ENCODE measurements at regions not wholly inside any gene's neighbourhood (a gene's known extent, or its start where the extent isn't known, plus 50 kb on each side); places are given as distances from the start of the nearest gene placed in this dataset.

DNA sequence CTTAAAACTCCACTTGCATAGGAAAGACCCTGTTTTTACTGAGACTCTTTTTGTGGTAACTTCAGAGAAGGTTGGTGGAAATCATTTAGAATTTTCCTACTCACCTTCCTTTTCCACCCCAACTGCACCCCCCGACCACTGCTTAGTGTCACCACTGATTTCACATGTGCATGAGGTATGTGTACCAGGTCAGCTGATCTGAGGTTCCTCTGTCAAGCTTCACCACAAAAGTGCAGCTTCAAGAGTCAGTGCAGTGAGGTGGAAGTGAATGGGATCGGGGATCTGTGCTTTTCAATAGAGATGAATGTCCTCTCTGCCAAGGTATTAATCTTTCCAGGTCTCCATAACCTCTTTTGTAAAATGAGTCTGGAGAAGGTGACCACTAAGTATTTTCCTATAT, 260.5 kb upstream of the WWC1 start:
- intact Hi-C loops (cut with micrococcal nuclease) = no loop called here

DNA sequence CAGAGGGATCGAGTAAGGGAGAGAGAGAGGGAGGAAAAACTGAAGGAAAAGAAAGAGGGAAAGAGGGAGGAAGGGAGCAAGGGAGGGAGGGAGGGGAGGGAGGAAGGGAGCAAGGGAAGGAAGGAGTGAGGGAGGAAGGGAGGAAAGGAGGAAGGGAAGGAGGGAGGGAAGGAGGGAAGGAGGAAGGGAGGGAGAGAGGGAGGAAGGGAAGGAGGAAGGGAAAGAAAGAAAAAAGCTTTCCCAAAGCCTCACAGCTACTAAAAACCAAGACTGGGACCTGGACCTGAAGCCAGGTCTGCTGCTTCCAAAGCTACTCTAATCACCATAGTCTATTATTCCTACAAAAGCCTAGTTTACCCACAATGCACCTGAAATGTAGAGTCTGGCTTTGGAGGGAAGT, 259.8 kb upstream of the WWC1 start:
- Histone ChIP-seq H3K4me1 (ENCODE audit: control insufficient read depth in 2 of 2, insufficient read depth in 2 of 2, low read length in 2 of 2) (no peaks in the 10 kb centered on the region), H3K27me3 (replicated peaks in 1 of 4; ENCODE audit: control extremely low read depth in 1 of 4, control insufficient read depth in 3 of 4, insufficient read depth in 4 of 4, low read length in 3 of 4) (no peaks in the 10 kb centered on the region), H3K36me3 (replicated peaks in 1 of 2; ENCODE audit: control extremely low read depth in 1 of 2, control insufficient read depth in 1 of 2, extremely low read depth in 1 of 2, insufficient read depth in 2 of 2, low read length in 1 of 2) (no peaks in the 10 kb centered on the region), H3K4me2 (replicated peaks; ENCODE audit: low read depth, low read length, poor library complexity, severe bottlenecking) (no peak overlapping the region), H2AFZ (ENCODE audit: insufficient read depth, low read depth, low read length, poor library complexity, severe bottlenecking) (no peak overlapping the region), H3K79me2 (ENCODE audit: control insufficient read depth, insufficient read depth, low read length) (no peaks in the 10 kb centered on the region), H3K27ac (ENCODE audit: low read length in 2 of 2) (no peak overlapping the region), H3K4me3 (ENCODE audit: control extremely low read depth in 1 of 5, extremely low read depth in 1 of 5, insufficient read depth in 1 of 5, low read depth in 2 of 5, low read length in 4 of 5) (no peak overlapping the region), H3K9me3 (ENCODE audit: control extremely low read depth in 1 of 3, control insufficient read depth in 2 of 3, insufficient read depth in 1 of 3, low read length in 2 of 3) (no peaks in the 10 kb centered on the region), H4K20me1 (ENCODE audit: control insufficient read depth, insufficient read depth, low read length, poor library complexity, severe bottlenecking) (no peaks in the 10 kb centered on the region), H3K9ac (ENCODE audit: low read length) (no peak overlapping the region)
- H3K4me1 Mint-ChIP-seq = no peaks in the 10 kb centered on the region
- TF ChIP-seq EZH2 (IDR thresholded peaks at IDR 0.05; ENCODE audit: borderline replicate concordance, insufficient read depth, low read depth, low read length, poor library complexity, severe bottlenecking) = no peak
- TF ChIP-seq, protein P1, sequence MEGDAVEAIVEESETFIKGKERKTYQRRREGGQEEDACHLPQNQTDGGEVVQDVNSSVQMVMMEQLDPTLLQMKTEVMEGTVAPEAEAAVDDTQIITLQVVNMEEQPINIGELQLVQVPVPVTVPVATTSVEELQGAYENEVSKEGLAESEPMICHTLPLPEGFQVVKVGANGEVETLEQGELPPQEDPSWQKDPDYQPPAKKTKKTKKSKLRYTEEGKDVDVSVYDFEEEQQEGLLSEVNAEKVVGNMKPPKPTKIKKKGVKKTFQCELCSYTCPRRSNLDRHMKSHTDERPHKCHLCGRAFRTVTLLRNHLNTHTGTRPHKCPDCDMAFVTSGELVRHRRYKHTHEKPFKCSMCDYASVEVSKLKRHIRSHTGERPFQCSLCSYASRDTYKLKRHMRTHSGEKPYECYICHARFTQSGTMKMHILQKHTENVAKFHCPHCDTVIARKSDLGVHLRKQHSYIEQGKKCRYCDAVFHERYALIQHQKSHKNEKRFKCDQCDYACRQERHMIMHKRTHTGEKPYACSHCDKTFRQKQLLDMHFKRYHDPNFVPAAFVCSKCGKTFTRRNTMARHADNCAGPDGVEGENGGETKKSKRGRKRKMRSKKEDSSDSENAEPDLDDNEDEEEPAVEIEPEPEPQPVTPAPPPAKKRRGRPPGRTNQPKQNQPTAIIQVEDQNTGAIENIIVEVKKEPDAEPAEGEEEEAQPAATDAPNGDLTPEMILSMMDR (IDR thresholded peaks at IDR 0.05) = no peak
- H3K27me3 Mint-ChIP-seq = peaks cover 3% of the 10 kb centered on the region
- DNase-seq = no peak
- POLR2A ChIA-PET = no interaction called here
- intact Hi-C loops (cut with micrococcal nuclease) = no loop called here
- H3K4me3 Mint-ChIP-seq = no peak overlapping the region
- no peak for ATAC-seq (ENCODE audit: low read depth)
- peaks cover 6% of the 10 kb centered on the region for H3K9me3 Mint-ChIP-seq (ENCODE audit: insufficient read depth)
- 79% methylated on average over 1 of the region's 1 CpG for WGBS (ENCODE audit: insufficient coverage)
- CTCF ChIA-PET = no interaction called here
- H3K27ac Mint-ChIP-seq = no peak overlapping the region

More for the DNA sequence above, 260.5 kb upstream of the WWC1 start:
- H3K9me3 ChIP-seq (ENCODE audit: control extremely low read depth in 1 of 3, control insufficient read depth in 2 of 3, insufficient read depth in 1 of 3, low read length in 2 of 3) = no peaks in the 10 kb centered on the region
- DNase-seq (no peak), ATAC-seq (ENCODE audit: low read depth) (no peak)
- no peaks in the 10 kb centered on the region for H3K4me1 ChIP-seq (ENCODE audit: control insufficient read depth in 2 of 2, insufficient read depth in 2 of 2, low read length in 2 of 2)
- H3K9ac ChIP-seq (ENCODE audit: low read length) = no peak overlapping the region
- no peak overlapping the region for H3K27ac ChIP-seq (ENCODE audit: low read length in 2 of 2)
- Mint-ChIP-seq H3K4me1 (no peaks in the 10 kb centered on the region), H3K27ac (no peak overlapping the region), H3K4me3 (no peak overlapping the region), H3K27me3 (peaks cover 3% of the 10 kb centered on the region), H3K9me3 (ENCODE audit: insufficient read depth) (peaks cover 6% of the 10 kb centered on the region)
- ChIA-PET CTCF (no interaction called here), POLR2A (no interaction called here)
- no peaks in the 10 kb centered on the region for H3K36me3 ChIP-seq (replicated peaks in 1 of 2; ENCODE audit: control extremely low read depth in 1 of 2, control insufficient read depth in 1 of 2, extremely low read depth in 1 of 2, insufficient read depth in 2 of 2, low read length in 1 of 2)
- no peaks in the 10 kb centered on the region for H3K27me3 ChIP-seq (replicated peaks in 1 of 4; ENCODE audit: control extremely low read depth in 1 of 4, control insufficient read depth in 3 of 4, insufficient read depth in 4 of 4, low read length in 3 of 4)
- no peaks in the 10 kb centered on the region for H3K79me2 ChIP-seq (ENCODE audit: control insufficient read depth, insufficient read depth, low read length)
- no peaks in the 10 kb centered on the region for H4K20me1 ChIP-seq (ENCODE audit: control insufficient read depth, insufficient read depth, low read length, poor library complexity, severe bottlenecking)
- WGBS (ENCODE audit: insufficient coverage) = 0% methylated on average over 1 of the region's 2 CpGs
- no peak overlapping the region for H3K4me3 ChIP-seq (ENCODE audit: control extremely low read depth in 1 of 5, extremely low read depth in 1 of 5, insufficient read depth in 1 of 5, low read depth in 2 of 5, low read length in 4 of 5)
- no peak overlapping the region for H3K4me2 ChIP-seq (replicated peaks; ENCODE audit: low read depth, low read length, poor library complexity, severe bottlenecking)
- no peak overlapping the region for H2AFZ ChIP-seq (ENCODE audit: insufficient read depth, low read depth, low read length, poor library complexity, severe bottlenecking)
- TF ChIP-seq EZH2 (IDR thresholded peaks at IDR 0.05; ENCODE audit: borderline replicate concordance, insufficient read depth, low read depth, low read length, poor library complexity, severe bottlenecking) = no peak
- TF ChIP-seq, protein P1 (IDR thresholded peaks at IDR 0.05) = no peak
